ENCODE measurements at regions not wholly inside any gene's neighbourhood (a gene's known extent, or its start where the extent isn't known, plus 50 kb on each side); places are given as distances from the start of the nearest gene placed in this dataset.
"Not testable (repeated sequence)": the region's sequence is repeated elsewhere in the genome, so short reads cannot be mapped to it uniquely, and the experiment has no call there.

DNA sequence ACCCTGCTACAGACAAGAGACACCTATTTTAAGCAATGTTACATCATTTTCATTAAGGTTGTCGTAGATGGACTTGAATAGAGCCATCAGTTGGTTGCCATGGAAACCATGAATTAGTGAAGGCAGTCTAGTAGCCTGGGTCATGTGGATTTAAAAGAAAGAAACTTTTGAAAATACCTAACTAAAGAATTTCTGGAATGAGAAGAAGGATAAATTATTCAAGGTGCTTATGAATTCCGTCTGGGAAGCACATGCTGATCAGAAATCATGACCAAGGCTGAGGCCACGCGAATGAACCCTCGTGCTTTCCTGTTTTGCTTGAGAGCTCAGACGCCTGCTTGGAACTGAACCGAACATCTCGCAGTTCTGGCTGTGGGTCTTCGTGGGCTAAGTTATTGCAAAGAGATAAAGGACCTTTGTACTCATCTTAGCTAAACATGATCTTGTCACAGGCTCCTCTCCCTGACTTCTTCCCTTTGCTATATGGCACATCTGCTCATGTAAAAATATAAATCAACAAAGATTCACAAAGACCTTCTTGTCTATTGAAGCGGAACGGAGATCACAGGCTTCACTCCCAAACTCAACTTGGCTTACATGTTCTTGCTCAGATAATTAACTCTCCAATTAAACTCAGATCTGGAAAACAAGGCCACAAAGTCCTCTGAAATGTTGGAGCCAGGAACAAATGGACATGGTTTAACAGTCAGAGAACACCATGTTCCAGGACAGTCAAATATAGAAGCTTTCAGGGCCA lies 140.2 kb downstream of the NUFIP1 start:
- no peak for DNase-seq (ENCODE audit: low spot score)

DNA sequence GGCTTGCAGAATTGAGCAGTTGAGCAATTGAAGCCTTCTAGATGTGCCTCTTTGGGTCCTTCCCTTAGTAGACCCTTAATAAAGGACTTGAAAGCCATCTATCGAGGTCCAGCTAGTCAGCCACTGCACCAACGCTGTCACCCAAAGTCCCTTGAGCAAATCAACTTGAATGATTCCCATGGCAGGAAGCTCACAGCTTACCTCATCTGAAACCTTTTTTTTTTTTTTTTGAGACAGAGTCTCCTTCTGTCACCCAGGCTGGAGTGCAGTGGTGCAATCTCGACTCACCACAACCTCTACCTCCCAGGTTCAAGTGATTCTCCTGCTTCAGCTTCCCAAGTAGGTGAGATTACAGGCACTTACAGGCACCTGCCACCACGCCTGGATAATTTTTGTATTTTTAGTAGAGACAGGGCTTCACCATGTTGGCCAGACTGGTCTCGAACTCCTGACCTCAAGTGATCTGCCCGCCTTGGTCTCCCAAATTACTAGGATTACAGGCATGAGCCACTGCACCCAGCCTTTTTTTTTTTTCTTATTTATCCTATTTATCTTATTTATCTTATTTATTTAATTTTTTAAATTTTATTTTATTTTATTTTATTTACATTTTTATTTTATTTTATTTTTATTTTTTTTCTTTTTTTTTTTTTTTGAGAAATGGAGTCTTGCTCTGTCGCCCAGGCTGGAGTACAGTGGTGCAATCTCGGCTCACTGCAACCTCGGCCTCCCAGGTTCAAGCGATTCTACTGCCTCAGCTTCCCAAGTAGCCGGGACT lies 143.8 kb downstream of the NUFIP1 start:
- not testable (repeated sequence) for DNase-seq (ENCODE audit: low spot score)

DNA sequence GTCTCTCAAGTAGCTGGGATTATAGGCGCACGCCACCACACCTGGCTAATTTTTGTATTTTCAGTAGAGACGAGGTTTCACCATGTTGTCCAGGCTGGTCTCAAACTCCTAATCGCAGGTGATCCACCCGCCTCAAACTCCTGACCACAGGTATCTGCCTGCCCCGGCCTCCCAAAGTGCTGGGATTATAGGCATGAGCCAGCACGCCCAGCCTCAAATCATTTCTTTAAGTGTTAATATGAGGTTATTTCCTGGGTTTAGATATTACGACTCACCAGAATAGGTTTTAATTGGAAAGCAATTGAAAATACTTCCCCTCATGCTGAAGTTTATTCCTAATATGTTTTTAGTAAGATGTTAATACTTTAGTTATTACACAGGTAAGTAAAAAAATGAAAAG lies 144.5 kb downstream of the NUFIP1 start:
- DNase-seq (ENCODE audit: low spot score) = no peak

DNA sequence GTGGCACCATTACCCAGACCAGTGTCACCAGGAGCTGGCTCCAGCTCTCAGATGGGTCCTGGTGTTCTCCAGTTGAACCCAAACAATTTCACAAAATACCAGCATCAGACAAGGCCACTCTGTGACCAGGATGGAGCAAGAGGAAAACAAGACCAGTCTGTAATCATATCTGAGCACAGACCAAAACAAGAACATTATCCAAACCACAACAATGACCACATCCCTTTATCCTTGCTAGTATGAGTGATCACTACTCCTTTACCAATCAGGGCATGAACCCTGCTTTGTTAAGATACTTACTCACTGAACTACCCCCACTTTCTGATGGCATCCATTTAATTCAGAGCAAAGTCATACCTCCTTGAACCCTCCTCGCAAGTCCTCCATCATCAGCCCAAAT lies 145.9 kb downstream of the NUFIP1 start:
- no peak for DNase-seq (ENCODE audit: low spot score)

DNA sequence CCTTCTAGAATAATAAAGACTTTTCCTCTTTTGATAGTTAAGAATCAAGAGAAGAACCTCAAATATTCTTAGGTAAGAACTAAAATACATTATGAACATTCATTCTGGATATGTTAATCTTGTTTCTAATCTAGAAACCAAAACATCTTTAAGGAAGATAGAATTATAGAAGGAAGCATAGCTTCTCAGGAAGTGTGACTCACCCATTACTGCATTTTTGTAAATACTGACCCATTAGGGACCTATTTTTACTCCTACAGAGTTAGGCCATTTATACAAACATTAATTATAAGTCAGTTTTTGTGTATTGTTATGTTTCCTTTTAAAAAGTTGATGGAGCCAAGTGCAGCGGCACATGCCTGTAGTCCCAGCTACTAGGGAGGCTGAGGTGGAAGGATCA lies 147.1 kb downstream of the NUFIP1 start:
- DNase-seq (ENCODE audit: low spot score) = no peak

GRCh38 chr13:44840131-44840530 lies 149.1 kb downstream of the NUFIP1 start:
- no peak for DNase-seq (ENCODE audit: low spot score)

DNA sequence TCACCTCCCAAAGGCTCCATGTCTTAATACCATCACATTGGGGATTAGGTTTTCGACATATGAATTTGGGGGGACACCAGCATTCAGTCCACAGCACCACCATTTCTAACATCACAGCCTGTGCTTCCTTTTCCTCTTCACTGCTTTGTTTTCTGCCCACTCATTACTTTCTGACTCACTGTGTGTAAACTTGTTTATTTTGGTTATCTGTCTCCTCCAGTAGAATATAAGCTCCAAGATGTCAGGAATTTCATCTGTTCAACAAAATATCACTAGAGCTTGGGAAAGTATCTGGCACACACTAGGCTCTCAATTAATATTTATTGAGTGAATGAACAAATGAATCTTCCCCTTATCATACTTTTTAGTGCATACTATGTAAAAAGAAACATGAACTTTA lies 152.0 kb downstream of the NUFIP1 start:
- no peak for DNase-seq (ENCODE audit: low spot score)

GRCh38 chr13:44834404-44834803 lies 154.9 kb downstream of the NUFIP1 start:
- DNase-seq (ENCODE audit: low spot score) = no peak

- no peak for DNase-seq (ENCODE audit: low spot score)
These were observed 155.6 kb downstream of the NUFIP1 start for GRCh38 chr13:44833626-44834025.

DNA sequence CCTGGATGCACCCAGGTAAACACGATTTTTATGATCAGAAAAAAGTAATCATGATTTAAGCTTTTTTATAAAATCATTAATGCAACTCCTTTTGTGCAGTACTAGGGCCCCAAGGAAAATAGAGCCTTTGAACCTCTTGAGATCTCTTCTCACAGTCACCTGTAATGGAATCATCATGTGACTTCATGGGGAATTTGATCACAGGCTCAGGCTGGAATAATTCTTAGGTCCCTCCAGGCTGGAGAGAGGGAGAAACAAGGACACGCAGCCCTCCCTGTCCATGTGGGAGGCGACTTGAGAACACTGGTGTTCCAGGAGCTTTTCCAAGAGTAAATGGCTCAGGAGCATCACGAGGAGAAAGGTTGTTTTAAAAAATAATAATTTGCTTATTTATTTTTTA lies 156.1 kb downstream of the NUFIP1 start:
- DNase-seq (ENCODE audit: low spot score) = no peak

DNA sequence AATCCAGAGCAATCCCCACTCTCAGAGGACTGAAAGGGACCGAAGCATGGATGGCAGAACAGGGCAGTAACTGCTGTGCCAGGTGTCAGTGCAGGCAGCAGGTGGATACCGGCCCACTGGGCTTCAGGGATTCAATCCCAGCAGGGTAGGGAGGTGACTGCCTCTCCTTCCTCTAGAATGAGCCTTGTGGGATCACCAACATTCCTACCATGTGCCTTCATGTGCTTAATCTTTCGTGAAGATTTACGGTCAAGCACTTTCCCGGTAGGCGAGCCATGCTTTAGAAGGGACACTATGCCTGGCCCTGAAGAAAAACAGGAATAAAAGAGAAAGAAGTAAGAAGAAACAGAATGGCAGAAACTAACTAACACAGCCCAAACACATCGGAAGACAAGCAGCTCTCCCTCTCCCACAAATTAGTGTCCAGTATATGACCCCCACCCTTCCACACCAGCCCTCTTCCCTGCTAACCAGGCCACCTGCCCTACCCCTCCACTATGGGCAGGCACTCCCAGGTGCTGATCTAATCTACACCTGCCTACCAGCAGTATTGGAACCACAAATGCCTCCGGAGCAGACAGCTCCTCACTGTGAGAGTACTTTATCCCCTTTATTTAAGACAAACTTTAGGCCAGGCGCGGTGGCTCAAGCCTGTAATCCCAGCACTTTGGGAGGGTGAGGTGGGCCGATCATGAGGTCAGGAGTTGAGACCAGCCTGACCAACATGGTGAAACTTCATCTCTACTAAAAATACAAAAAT lies 162.5 kb downstream of the NUFIP1 start:
- DNase-seq (ENCODE audit: low spot score) = no peak

GRCh38 chr13:44825953-44826352 lies 163.3 kb downstream of the NUFIP1 start:
- no peak for DNase-seq (ENCODE audit: low spot score)

GRCh38 chr13:44823555-44823954 lies 165.7 kb downstream of the NUFIP1 start:
- not testable (repeated sequence) for DNase-seq (ENCODE audit: low spot score)

DNA sequence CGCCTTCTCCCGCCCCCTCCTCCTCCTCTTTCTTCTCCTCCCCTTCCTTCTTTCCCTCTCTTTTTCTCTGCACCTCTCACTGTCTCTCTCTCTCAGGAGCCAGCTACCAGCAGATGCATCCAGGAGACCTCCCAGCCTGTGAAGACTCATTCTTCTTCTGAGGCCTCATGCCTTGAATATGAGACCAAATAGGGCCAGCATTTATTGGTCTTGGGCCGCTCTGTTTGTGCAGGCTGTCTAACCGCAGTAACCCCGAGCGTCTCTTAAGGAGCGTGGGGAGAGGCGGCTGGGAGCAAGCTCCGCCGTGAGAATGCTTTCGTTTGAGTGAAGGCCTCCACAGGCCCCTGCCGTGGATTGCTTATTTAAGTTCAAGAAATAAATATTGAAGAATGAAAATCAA lies 167.0 kb downstream of the NUFIP1 start:
- DNase-seq (ENCODE audit: low spot score) = no peak

DNA sequence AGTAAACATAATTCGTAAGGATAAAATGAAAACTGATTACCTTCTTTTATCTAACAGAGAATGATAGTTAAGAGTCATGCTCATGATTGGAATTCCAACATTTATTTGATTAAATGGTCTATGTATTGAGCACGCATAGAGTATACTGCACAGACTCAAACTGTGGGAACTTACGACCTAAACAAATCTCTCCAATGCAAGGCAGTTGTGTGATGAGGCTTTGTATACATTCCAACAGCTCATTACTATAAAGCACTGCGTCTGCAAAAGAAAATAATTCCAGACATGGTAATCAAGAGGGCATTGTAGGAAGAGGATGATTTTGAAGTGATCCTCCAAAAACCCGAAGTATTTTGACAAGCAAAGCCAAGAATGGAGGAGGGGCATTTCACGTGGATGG lies 169.5 kb downstream of the NUFIP1 start:
- DNase-seq (ENCODE audit: low spot score) = no peak

DNA sequence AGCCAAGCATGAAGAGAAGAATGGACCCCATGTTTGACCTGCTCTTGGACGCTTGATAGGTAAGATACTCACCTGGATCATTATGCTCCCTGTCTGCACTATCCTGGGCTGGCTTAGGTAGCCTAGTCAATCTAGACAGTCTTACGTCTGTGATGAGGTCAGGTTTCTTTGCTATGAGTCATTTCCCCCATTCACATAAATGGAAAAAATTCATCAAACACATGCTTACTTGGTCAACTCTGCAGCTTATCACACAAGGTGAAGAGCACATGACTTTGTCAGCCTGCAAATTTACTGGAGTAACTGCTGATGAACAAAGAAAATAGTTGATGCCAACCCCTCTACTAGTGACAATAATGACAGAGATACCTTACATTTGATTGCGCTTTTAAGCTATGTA lies 170.0 kb downstream of the NUFIP1 start:
- DNase-seq (ENCODE audit: low spot score) = no peak

GRCh38 chr13:44818428-44818827 lies 170.8 kb downstream of the NUFIP1 start:
- DNase-seq (ENCODE audit: low spot score) = no peak

- no peak for DNase-seq (ENCODE audit: low spot score)
These were observed 171.3 kb downstream of the NUFIP1 start for GRCh38 chr13:44818016-44818415.

DNA sequence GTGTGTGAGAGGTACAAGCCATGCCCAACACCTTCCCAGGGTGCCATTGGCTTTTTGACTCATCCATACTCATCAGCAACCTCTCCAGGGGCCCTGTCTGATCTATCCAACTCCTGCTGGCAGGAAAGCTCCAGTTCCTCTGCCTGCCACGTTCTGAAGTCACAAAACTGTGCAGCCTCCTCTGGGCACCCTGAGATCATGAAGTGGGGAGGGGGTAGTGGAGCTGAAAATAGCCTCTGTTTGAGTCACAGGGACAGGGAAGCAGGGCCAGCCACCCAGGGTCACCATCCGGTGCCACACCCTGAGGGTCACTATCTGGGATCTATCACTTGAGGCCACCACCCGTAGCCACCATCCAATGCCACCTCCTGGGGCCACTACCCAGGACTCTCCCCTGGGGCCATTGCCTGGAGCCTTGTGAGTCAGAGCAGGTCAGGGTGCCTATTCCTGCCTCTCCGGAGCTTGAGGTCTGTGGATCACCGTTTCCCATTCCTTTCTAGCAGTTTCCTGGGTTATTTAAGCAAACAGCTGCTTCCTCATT lies 172.1 kb downstream of the NUFIP1 start:
- no peak for DNase-seq (ENCODE audit: low spot score)

- DNase-seq (ENCODE audit: low spot score) = no peak
These were observed 172.6 kb downstream of the NUFIP1 start for GRCh38 chr13:44816701-44817100.

GRCh38 chr13:44815623-44816022 lies 173.6 kb downstream of the NUFIP1 start:
- peak; percentile 75 for DNase-seq (ENCODE audit: low spot score)

- no peak for DNase-seq (ENCODE audit: low spot score)
These were observed 174.4 kb downstream of the NUFIP1 start for GRCh38 chr13:44814836-44815235.

GRCh38 chr13:44814161-44814560 lies 175.1 kb downstream of the NUFIP1 start:
- no peak for DNase-seq (ENCODE audit: low spot score)

Data from putamen (tissue), 1 donor.